IMR-90 (cell line): ENCODE measurements at regions not wholly inside any gene's neighbourhood (a gene's known extent, or its start where the extent isn't known, plus 50 kb on each side); places are given as distances from the start of the nearest gene placed in this dataset.

Source experiments
- ATAC-seq: fragments of 200-7000 bp; cut with Tn5 transposase; 2 replicates; pipeline ENCODE4 v1.9.1; 2020; ENCODE audit warnings: low read depth, mild to moderate bottlenecking, moderate library complexity
- BruUV-seq: library from RNA; stranded (reverse); fragments of 400-500 nt; replicated peaks from 2 replicates; lab custom pipeline; 2021; lab: Mats Ljungman, UMichigan
- CTCF ChIA-PET: fragments of 300-600 bp; formaldehyde crosslinking; extraction: SDS; loops from one replicate; lab custom pipeline; 2021; ENCODE audit warnings: antibody characterized with exemption; lab: Yijun Ruan, JAX
- POLR2A ChIA-PET: fragments of 300-600 bp; sonication (Branson Sonifier 250); formaldehyde crosslinking; loops from one replicate; lab custom pipeline; 2022; ENCODE audit warnings: antibody characterized with exemption; ENCODE audit not compliant: unreplicated experiment; lab: Charles Lee
- DNase-seq: peaks from one replicate; pipeline ENCODE4 v3.0.0; 2013
- H2AFZ ChIP-seq: replicated peaks from 2 replicates; pipeline ENCODE3; 2013; ENCODE audit warnings: low read length, mild to moderate bottlenecking; ENCODE audit not compliant: poor library complexity
- H2AK5ac ChIP-seq: 2 replicates; pipeline ENCODE4 v1.6.1; 2013; ENCODE audit warnings: low read depth, low read length, inconsistent platforms
- H2AK9ac ChIP-seq: replicated peaks from 2 replicates; pipeline ENCODE3; 2013; ENCODE audit warnings: mild to moderate bottlenecking, low read depth, low read length, moderate library complexity; ENCODE audit not compliant: poor library complexity
- H2BK120ac ChIP-seq: 2 replicates; pipeline ENCODE4 v1.6.1; 2013; ENCODE audit warnings: low read depth, low read length, inconsistent platforms
- H2BK15ac ChIP-seq: 3 replicates; pipeline ENCODE4 v1.6.1; 2013; ENCODE audit warnings: low read depth, low read length, inconsistent platforms
- H2BK20ac ChIP-seq: 2 replicates; pipeline ENCODE4 v1.6.1; 2013; ENCODE audit warnings: low read depth, mild to moderate bottlenecking, inconsistent platforms, low read length, moderate library complexity
- H2BK5ac ChIP-seq: 2 replicates; pipeline ENCODE4 v1.6.1; 2013; ENCODE audit warnings: mild to moderate bottlenecking, low read depth, low read length, inconsistent platforms; ENCODE audit not compliant: poor library complexity, severe bottlenecking
- H3K14ac ChIP-seq: replicated peaks from 2 replicates; pipeline ENCODE4 v1.6.1; 2013; ENCODE audit warnings: low read depth, low read length, inconsistent platforms
- H3K18ac ChIP-seq: 2 replicates; pipeline ENCODE4 v1.6.1; 2013; ENCODE audit warnings: low read depth, low read length, control low read depth
- H3K23ac ChIP-seq: 2 replicates; pipeline ENCODE4 v1.6.1; 2013; ENCODE audit warnings: low read depth, low read length, inconsistent platforms
- H3K27ac ChIP-seq: 2 replicates; pipeline ENCODE4 v1.5.1; 2013; ENCODE audit warnings: mild to moderate bottlenecking, control low read depth, low read length; ENCODE audit not compliant: insufficient read depth
- H3K27me3 ChIP-seq: 2 replicates; pipeline ENCODE4 v1.6.1; 2013; ENCODE audit warnings: low read length; ENCODE audit not compliant: control insufficient read depth, insufficient read depth
- H3K36me3 ChIP-seq: 2 replicates; pipeline ENCODE4 v1.6.1; 2013; ENCODE audit warnings: low read length, mixed read lengths; ENCODE audit not compliant: control insufficient read depth, insufficient read depth
- H3K4ac ChIP-seq: 2 replicates; pipeline ENCODE4 v1.6.1; 2013; ENCODE audit warnings: low read depth, low read length, inconsistent platforms
- H3K4me1 ChIP-seq: 2 replicates; pipeline ENCODE4 v1.6.1; 2013; ENCODE audit warnings: low read length, mixed read lengths; ENCODE audit not compliant: control insufficient read depth, insufficient read depth
- H3K4me2 ChIP-seq: 2 replicates; pipeline ENCODE4 v1.6.1; 2013; ENCODE audit warnings: low read depth, mild to moderate bottlenecking, control low read depth, low read length, moderate library complexity
- H3K4me3 ChIP-seq: 2 replicates; pipeline ENCODE4 v1.5.1; 2013; ENCODE audit warnings: low read depth, mild to moderate bottlenecking, control low read depth, low read length, moderate library complexity; ENCODE audit not compliant: insufficient read depth
- H3K56ac ChIP-seq: 2 replicates; pipeline ENCODE4 v1.6.1; 2013; ENCODE audit warnings: low read length, inconsistent platforms; ENCODE audit not compliant: insufficient read depth; ENCODE audit errors: extremely low read depth
- H3K79me1 ChIP-seq, 2 experiments: 2 replicates each; pipeline ENCODE4 v1.6.1; 2013; ENCODE audit warnings: low read length in 2 of 2, inconsistent platforms in 1 of 2, low read depth in 1 of 2
- H3K9ac ChIP-seq: 2 replicates; pipeline ENCODE4 v1.6.1; 2013; ENCODE audit warnings: low read depth, low read length, control low read depth
- H3K9me1 ChIP-seq: 2 replicates; pipeline ENCODE4 v1.6.1; 2013; ENCODE audit warnings: low read length, inconsistent platforms; ENCODE audit not compliant: insufficient read depth
- H3K9me3 ChIP-seq: 2 replicates; pipeline ENCODE4 v1.6.1; 2013; ENCODE audit warnings: low read length; ENCODE audit not compliant: control insufficient read depth, insufficient read depth
- H4K20me1 ChIP-seq: 2 replicates; pipeline ENCODE4 v1.6.1; 2013; ENCODE audit warnings: low read length, inconsistent platforms; ENCODE audit not compliant: insufficient read depth
- H4K5ac ChIP-seq: 2 replicates; pipeline ENCODE4 v1.6.1; 2013; ENCODE audit warnings: mild to moderate bottlenecking, low read depth, low read length, control low read depth
- H4K8ac ChIP-seq, 2 experiments: 2 replicates each; pipeline ENCODE4 v1.6.1; 2013; ENCODE audit warnings: low read depth in 2 of 2, low read length in 2 of 2, control low read depth in 1 of 2, inconsistent platforms in 1 of 2
- H4K91ac ChIP-seq: 2 replicates; pipeline ENCODE4 v1.6.1; 2013; ENCODE audit warnings: low read depth, low read length, inconsistent platforms; ENCODE audit not compliant: insufficient read depth
- CHD1 ChIP-seq: IDR thresholded peaks from 2 replicates; pipeline ENCODE4 v1.6.1; 2012; ENCODE audit warnings: low read depth, low read length, improper control_type of control experiment
- FOS ChIP-seq: fragments of 150-350 bp; IDR thresholded peaks from 2 replicates; pipeline ENCODE4 v1.6.1; 2016; ENCODE audit warnings: low read depth, low read length
- MAZ ChIP-seq: IDR thresholded peaks from 2 replicates; pipeline ENCODE4 v1.6.1; 2012; ENCODE audit warnings: low read depth, mild to moderate bottlenecking, low read length, improper control_type of control experiment, moderate library complexity, borderline replicate concordance
- RAD21 ChIP-seq: IDR thresholded peaks from 2 replicates; pipeline ENCODE4 v1.6.1; 2012; ENCODE audit warnings: low read length, improper control_type of control experiment
- RCOR1 ChIP-seq: IDR thresholded peaks from 2 replicates; pipeline ENCODE4 v1.6.1; 2012; ENCODE audit warnings: mild to moderate bottlenecking, low read length, improper control_type of control experiment; ENCODE audit not compliant: insufficient replicate concordance
- WGBS, 2 experiments: methylation state at CpG; one replicate each; pipeline versions ENCODE4 v1.1.5 to v1.1.7; 2013; ENCODE audit warnings: missing lambda C conversion rate in 2 of 2; ENCODE audit not compliant: insufficient read length in 1 of 2; ENCODE audit errors: extremely low coverage in 2 of 2; 5-methylcytosine and 5-hydroxymethylcytosine counted together
- dilution Hi-C: fragments of 300-500 bp; cut with HindIII; formaldehyde crosslinking; loops from one replicate; pipeline ENCODE4 v1.14.3; 2018; ENCODE audit warnings: low sequenced_read_pairs; ENCODE audit not compliant: unreplicated experiment
- in situ Hi-C: fragments of 300-500 bp; cut with MboI; formaldehyde crosslinking; loops from 3 replicates; pipeline ENCODE4 v1.14.3; 2019; ENCODE audit warnings: low sequenced_read_pairs, inconsistent platforms, mixed read lengths
- intact Hi-C: fragments of 100-400 bp; cut with micrococcal nuclease; formaldehyde crosslinking; loops from 2 replicates; pipeline ENCODE4 v1.10.0; 2022
- TF ChIP-seq, protein P1 (sequence below): fragments of 150-350 bp; IDR thresholded peaks from 2 replicates; pipeline ENCODE4 v1.6.1; 2017; ENCODE audit warnings: mild to moderate bottlenecking, antibody characterized with exemption, low read length, low read depth
- TF ChIP-seq, protein P2 (sequence below): conservative IDR thresholded peaks from 2 replicates; pipeline ENCODE4 v1.5.1; 2012; ENCODE audit warnings: mild to moderate bottlenecking, low read depth, low read length, improper control_type of control experiment
- TF ChIP-seq, protein P3 (sequence below): fragments of 150-350 bp; IDR thresholded peaks from 2 replicates; pipeline ENCODE4 v1.6.1; 2016; ENCODE audit warnings: low read depth, mild to moderate bottlenecking, low read length, moderate library complexity, borderline replicate concordance

DNA sequence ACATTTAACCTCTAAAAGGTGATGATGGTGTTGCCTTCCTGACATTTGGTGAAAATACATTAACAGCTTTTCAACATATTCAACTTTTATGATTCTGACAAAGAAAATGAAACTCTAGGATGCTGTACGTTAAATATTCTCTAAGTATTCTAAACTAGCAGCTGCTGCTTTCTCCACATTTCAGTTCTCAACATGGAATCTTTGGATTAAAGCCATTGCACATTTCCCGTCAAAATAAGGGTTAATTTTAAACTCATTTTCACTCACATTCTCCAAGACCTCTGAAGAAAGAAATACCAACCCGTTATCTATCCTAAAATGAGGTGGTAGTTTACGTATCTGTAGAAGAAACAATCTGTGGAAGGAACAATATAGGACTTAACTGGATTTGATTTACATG, 655.7 kb upstream of the ARPP21 start:
- H2BK5ac ChIP-seq: no peak overlapping the region
- no peak overlapping the region for H3K23ac ChIP-seq
- H3K18ac ChIP-seq: no peak overlapping the region
- CTCF ChIA-PET: no interaction called here
- H3K27ac ChIP-seq: no peak overlapping the region
- dilution Hi-C loops (no loop called here), intact Hi-C loops (no loop called here), in situ Hi-C loops (no loop called here)
- no peak overlapping the region for H4K91ac ChIP-seq
- no peak overlapping the region for H2BK15ac ChIP-seq
- no peak overlapping the region for H3K4ac ChIP-seq
- H2AK9ac ChIP-seq: no peak overlapping the region
- H3K14ac ChIP-seq: no peak overlapping the region
- TF ChIP-seq MAZ (no peak), RAD21 (no peak), CHD1 (no peak), RCOR1 (no peak), FOS (no peak)
- TF ChIP-seq, protein P1, sequence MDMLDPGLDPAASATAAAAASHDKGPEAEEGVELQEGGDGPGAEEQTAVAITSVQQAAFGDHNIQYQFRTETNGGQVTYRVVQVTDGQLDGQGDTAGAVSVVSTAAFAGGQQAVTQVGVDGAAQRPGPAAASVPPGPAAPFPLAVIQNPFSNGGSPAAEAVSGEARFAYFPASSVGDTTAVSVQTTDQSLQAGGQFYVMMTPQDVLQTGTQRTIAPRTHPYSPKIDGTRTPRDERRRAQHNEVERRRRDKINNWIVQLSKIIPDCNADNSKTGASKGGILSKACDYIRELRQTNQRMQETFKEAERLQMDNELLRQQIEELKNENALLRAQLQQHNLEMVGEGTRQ: no peak
- TF ChIP-seq, protein P2, sequence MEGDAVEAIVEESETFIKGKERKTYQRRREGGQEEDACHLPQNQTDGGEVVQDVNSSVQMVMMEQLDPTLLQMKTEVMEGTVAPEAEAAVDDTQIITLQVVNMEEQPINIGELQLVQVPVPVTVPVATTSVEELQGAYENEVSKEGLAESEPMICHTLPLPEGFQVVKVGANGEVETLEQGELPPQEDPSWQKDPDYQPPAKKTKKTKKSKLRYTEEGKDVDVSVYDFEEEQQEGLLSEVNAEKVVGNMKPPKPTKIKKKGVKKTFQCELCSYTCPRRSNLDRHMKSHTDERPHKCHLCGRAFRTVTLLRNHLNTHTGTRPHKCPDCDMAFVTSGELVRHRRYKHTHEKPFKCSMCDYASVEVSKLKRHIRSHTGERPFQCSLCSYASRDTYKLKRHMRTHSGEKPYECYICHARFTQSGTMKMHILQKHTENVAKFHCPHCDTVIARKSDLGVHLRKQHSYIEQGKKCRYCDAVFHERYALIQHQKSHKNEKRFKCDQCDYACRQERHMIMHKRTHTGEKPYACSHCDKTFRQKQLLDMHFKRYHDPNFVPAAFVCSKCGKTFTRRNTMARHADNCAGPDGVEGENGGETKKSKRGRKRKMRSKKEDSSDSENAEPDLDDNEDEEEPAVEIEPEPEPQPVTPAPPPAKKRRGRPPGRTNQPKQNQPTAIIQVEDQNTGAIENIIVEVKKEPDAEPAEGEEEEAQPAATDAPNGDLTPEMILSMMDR: no peak
- TF ChIP-seq, protein P3, sequence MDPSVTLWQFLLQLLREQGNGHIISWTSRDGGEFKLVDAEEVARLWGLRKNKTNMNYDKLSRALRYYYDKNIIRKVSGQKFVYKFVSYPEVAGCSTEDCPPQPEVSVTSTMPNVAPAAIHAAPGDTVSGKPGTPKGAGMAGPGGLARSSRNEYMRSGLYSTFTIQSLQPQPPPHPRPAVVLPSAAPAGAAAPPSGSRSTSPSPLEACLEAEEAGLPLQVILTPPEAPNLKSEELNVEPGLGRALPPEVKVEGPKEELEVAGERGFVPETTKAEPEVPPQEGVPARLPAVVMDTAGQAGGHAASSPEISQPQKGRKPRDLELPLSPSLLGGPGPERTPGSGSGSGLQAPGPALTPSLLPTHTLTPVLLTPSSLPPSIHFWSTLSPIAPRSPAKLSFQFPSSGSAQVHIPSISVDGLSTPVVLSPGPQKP: no peak
- H2BK120ac ChIP-seq: no peak overlapping the region
- no TSS peak for BruUV-seq
- H3K4me3 ChIP-seq: no peak overlapping the region
- no peaks in the 10 kb centered on the region for H3K36me3 ChIP-seq
- POLR2A ChIA-PET: no interaction called here
- no peak overlapping the region for H2AK5ac ChIP-seq
- DNase-seq: no peak
- no peak overlapping the region for H4K5ac ChIP-seq
- H3K56ac ChIP-seq: no peak overlapping the region
- no peaks in the 10 kb centered on the region for H3K9me1 ChIP-seq
- 0 out of 2 replicates have a peak, but pooled peaks cover 2% of the 10 kb centered on the region for H3K9me3 ChIP-seq
- WGBS, 2 experiments: no CpG with 5 or more reads among the region's 4 CpGs
- H3K27me3 ChIP-seq: no peaks in the 10 kb centered on the region
- H3K4me1 ChIP-seq: no peaks in the 10 kb centered on the region
- no peak for ATAC-seq
- H3K4me2 ChIP-seq: no peak overlapping the region
- no peaks in the 10 kb centered on the region for H3K79me1 ChIP-seq
- H3K9ac ChIP-seq: no peak overlapping the region
- no peak overlapping the region for H2BK20ac ChIP-seq
- H2AFZ ChIP-seq: no peak overlapping the region
- no peak overlapping the region for H4K8ac ChIP-seq
- H4K20me1 ChIP-seq: no peaks in the 10 kb centered on the region
